GM12891 (cell line): ENCODE measurements at regions not wholly inside any gene's neighbourhood (a gene's known extent, or its start where the extent isn't known, plus 50 kb on each side); places are given as distances from the start of the nearest gene placed in this dataset.

Experiments used
- DNase-seq: peaks from one replicate; pipeline ENCODE4 v3.0.0; 2011; ENCODE audit warnings: low spot score; ENCODE audit not compliant: insufficient read length
- FAIRE-seq: peaks from 2 replicates; lab custom pipeline; 2011; peaks lifted over from hg19 to GRCh38; lab: Jason Lieb, UNC
- PAX5 ChIP-seq: IDR thresholded peaks from 2 replicates; pipeline ENCODE4 v1.6.1; 2011; ENCODE audit warnings: low read length, moderate library complexity, mild to moderate bottlenecking; ENCODE audit not compliant: insufficient read depth, severe bottlenecking
- POLR2A ChIP-seq: IDR thresholded peaks from 2 replicates; pipeline ENCODE4 v1.6.1; 2011; ENCODE audit warnings: low read depth, low read length, control low read depth
- POLR2AphosphoS5 ChIP-seq: IDR thresholded peaks from 2 replicates; pipeline ENCODE4 v1.6.1; 2011; ENCODE audit warnings: low read depth, low read length, control low read depth
- POU2F2 ChIP-seq: IDR thresholded peaks from 2 replicates; pipeline ENCODE4 v1.6.1; 2011; ENCODE audit warnings: low read depth, mild to moderate bottlenecking, control low read depth, low read length, moderate library complexity
- SPI1 ChIP-seq: IDR thresholded peaks from 2 replicates; pipeline ENCODE4 v1.6.1; 2011; ENCODE audit warnings: low read depth, low read length, control low read depth
- TAF1 ChIP-seq: IDR thresholded peaks from 2 replicates; pipeline ENCODE4 v1.6.1; 2011; ENCODE audit warnings: low read depth, low read length, control low read depth

DNA sequence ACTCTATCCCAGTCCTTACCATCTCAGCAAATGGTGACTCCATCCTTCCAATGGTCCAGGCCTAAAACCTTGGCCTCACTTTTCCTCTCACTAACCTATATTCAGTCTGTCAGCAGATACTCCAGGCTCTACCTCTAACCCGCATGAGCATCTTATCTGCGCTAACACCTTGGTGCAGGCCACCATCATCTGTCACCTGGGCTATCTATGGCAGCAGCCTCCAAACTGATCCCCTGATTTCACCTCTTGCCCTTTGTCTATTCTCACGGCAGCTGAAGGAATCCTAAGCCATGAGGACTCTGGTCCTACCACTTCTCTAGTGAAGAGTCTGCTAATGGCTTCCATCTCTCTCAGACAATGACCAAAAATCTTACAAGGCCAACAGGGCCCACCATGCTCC lies 57.9 kb upstream of the CCL1 start:
- DNase-seq (no peak), FAIRE-seq (no peak)
- TF ChIP-seq TAF1 (no peak), POLR2AphosphoS5 (no peak), POLR2A (no peak), POU2F2 (no peak), PAX5 (no peak), SPI1 (no peak)

DNA sequence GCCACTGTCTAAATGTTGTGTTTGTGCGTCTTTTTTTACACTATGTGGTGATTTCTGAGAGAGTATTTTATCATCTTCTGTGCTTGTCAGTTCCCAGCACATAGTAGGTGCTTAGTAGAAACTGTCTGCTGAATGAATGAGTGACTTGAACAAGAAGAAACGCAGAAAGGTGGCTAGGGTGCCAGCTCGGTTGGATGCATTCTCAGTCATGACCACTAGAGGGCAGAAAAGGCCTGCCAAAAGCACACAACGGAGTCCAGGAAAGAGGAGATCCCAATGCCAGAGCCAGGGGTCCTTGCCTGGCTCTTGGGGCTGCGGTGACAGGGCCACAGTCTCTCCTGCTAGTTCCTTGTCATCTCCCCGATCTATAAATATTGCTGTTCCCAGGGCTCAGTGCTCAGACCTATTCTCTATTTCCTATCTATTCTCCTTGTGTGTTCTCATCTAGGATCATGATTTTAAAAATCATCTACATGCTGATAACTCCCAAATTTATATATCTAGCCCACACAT lies 57.3 kb upstream of the CCL1 start:
- peak; percentile 66 for DNase-seq
- peak; percentile 51 for FAIRE-seq
- TF ChIP-seq POU2F2, result no peak
- no peak for TF ChIP-seq POLR2AphosphoS5
- no peak for TF ChIP-seq TAF1
- TF ChIP-seq PAX5, result no peak
- no peak for TF ChIP-seq POLR2A
- no peak for TF ChIP-seq SPI1

DNA sequence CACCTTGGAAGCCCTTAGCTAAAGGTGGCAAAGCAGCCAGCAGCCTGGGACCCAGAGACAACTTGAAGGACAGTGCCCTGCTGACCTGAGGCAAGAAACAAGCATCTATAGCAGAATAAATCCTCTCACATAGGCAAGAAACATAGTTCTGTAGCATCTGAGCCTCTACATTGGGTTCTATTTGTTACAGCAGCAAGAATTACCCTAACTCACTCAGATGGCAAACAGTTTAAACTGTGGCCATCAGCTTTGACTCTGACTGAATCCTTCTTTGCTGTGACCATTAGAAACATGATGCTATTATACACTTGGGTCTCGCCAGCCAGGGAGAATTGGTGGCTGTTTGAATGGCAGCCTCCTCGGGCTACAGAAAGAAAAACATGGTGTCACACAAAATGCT lies 53.1 kb upstream of the CCL1 start:
- DNase-seq (no peak), FAIRE-seq (no peak)
- TF ChIP-seq PAX5 (no peak), POU2F2 (no peak), TAF1 (no peak), POLR2A (no peak), POLR2AphosphoS5 (no peak), SPI1 (no peak)

DNA sequence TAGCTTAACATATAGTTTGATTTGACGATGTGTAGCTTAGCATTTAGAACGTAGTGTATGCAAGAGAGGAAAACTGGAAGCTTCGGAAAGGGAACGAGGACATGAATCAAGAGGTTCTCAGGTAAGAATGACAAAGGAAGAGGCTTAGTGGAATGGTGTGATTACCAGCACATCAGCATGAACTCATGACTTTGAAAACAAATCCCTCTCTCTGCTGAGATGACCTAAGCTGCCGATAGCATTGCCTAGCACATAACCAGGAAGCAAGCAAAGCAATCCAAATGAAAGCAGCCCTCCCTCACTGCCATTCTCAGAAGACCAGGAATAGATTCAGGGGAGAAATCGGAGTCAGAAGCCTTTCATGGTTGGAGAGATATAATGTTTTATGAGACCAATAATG lies 51.3 kb upstream of the CCL1 start:
- DNase-seq (no peak), FAIRE-seq (no peak)
- no peak for TF ChIP-seq POU2F2
- TF ChIP-seq POLR2AphosphoS5, result no peak
- no peak for TF ChIP-seq SPI1
- TF ChIP-seq TAF1, result no peak
- no peak for TF ChIP-seq POLR2A
- no peak for TF ChIP-seq PAX5

DNA sequence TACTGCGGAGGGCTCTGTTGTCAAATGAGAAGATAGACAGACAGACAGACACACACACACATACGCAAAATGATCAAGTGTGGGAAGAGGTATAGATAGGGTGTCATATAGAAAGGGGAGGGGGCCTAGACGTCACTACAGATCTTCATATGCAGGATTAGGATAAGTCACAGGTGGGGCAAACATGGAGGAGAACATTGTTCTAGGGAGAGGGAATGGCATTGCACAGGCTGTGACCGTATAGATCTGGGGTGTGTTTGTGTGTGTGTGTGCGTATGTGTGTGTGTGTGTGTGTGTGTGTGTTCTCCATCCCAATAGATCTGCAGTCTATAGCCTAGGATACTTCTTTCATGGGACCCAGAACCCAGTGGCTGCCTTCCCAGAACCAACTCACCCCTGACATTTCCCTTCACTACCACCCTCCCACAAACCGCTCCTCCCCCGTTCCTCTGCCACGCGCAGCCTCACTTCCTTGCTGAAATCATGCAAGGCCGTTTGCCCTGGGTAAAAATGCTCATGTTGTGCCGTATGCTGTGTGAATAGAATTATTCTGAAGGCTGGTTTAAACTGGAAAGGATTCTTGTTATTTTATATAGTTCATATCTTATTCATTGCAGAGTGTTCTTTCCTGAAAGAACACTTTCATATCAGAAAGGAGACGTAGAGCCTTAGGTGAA lies 50.5 kb upstream of the CCL1 start:
- FAIRE-seq (no peak), DNase-seq (no peak)
- no peak for TF ChIP-seq TAF1
- TF ChIP-seq PAX5, result no peak
- TF ChIP-seq POU2F2, result no peak
- no peak for TF ChIP-seq POLR2AphosphoS5
- no peak for TF ChIP-seq SPI1
- TF ChIP-seq POLR2A, result no peak

DNA sequence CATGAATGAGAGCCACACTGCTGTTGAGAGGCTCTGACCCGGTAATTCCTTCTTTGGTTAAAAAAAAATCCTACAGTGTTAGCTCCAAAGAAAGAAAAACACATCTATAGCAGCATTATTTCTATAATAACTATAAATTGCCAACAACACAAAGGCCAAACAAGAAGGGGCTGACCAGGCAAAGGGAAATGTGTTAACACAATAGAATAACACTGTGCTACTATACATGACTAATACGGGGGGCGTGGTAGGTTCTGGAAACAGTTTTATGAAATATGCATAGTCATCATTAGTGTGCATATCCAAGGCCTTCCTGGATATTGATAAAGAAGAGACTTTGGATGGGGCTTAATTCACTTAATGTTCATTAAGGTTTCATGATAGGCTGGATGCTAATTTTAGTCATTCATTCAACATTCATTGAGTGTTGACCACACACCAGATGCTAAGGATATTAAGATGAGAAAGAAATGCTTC lies 50.0 kb upstream of the CCL1 start:
- DNase-seq (no peak), FAIRE-seq (no peak)
- no peak for TF ChIP-seq TAF1
- TF ChIP-seq POLR2AphosphoS5, result no peak
- TF ChIP-seq POLR2A, result no peak
- no peak for TF ChIP-seq PAX5
- no peak for TF ChIP-seq POU2F2
- TF ChIP-seq SPI1, result no peak
